ENCODE measurements at regions not wholly inside any gene's neighbourhood (a gene's known extent, or its start where the extent isn't known, plus 50 kb on each side); places are given as distances from the start of the nearest gene placed in this dataset.
"Not testable (repeated sequence)": the region's sequence is repeated elsewhere in the genome, so short reads cannot be mapped to it uniquely, and the experiment has no call there.

DNA sequence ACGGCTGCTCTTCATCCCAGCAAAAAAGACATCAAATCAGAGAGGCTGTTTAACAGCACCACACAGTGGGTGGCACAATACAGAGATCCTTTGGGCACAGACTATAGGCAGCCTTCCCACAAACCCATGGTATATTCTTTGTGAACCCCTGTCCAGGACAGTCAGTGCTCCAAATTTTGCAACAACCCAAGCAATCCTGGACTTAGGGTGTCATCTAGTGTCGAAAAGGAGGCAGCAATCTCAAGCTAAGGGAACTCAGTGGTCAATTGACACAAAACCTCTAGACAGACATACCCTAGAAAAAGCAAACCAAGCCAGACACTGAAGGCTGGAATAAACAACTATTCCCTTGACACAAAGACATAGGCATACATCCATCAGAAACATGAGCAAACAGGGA is 137.4 kb downstream of the BMP15 start:
- Mint-ChIP-seq H3K4me1 (no peaks in the 10 kb centered on the region), H3K36me3 (ENCODE audit: low read depth) (no peaks in the 10 kb centered on the region), H3K27ac (no peak overlapping the region), H3K27me3 (peaks cover 6% of the 10 kb centered on the region), H3K9me3 (no peaks in the 10 kb centered on the region), H3K4me3 (no peak overlapping the region)
- ATAC-seq, result no peak
- no peak for DNase-seq

DNA sequence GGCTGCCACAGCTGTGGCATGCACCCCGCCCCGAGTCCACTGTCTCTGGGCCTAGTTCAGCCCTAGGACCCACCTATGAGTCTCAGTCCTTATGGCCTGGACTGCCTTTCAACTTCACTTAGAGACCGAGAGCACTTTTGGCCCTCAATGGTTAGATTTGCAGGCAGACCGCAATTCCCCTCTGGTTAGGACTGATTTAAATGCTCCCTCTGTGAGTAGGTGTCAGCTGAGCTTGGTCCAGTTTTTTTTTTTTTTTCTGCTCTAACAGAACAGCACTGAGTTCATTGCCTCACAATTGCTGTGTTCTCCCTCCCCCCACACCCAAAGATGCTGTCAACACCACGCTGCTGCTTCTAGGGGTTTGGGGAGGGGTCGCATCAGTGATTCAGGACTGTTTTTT is 143.2 kb downstream of the BMP15 start:
- no peaks in the 10 kb centered on the region for H3K4me1 Mint-ChIP-seq
- no peaks in the 10 kb centered on the region for H3K27me3 Mint-ChIP-seq
- H3K4me3 Mint-ChIP-seq, result no peak overlapping the region
- ATAC-seq (no peak), DNase-seq (no peak)
- no peaks in the 10 kb centered on the region for H3K36me3 Mint-ChIP-seq (ENCODE audit: low read depth)
- no peaks in the 10 kb centered on the region for H3K9me3 Mint-ChIP-seq
- no peak overlapping the region for H3K27ac Mint-ChIP-seq

GRCh38 chrX:51098046-51098445 is 187.5 kb downstream of the BMP15 start:
- ATAC-seq, result no peak
- Mint-ChIP-seq H3K4me1 (no peaks in the 10 kb centered on the region), H3K9me3 (no peaks in the 10 kb centered on the region), H3K27me3 (no peaks in the 10 kb centered on the region), H3K27ac (no peak overlapping the region), H3K36me3 (ENCODE audit: low read depth) (no peaks in the 10 kb centered on the region), H3K4me3 (no peak overlapping the region)
- no peak for DNase-seq

DNA sequence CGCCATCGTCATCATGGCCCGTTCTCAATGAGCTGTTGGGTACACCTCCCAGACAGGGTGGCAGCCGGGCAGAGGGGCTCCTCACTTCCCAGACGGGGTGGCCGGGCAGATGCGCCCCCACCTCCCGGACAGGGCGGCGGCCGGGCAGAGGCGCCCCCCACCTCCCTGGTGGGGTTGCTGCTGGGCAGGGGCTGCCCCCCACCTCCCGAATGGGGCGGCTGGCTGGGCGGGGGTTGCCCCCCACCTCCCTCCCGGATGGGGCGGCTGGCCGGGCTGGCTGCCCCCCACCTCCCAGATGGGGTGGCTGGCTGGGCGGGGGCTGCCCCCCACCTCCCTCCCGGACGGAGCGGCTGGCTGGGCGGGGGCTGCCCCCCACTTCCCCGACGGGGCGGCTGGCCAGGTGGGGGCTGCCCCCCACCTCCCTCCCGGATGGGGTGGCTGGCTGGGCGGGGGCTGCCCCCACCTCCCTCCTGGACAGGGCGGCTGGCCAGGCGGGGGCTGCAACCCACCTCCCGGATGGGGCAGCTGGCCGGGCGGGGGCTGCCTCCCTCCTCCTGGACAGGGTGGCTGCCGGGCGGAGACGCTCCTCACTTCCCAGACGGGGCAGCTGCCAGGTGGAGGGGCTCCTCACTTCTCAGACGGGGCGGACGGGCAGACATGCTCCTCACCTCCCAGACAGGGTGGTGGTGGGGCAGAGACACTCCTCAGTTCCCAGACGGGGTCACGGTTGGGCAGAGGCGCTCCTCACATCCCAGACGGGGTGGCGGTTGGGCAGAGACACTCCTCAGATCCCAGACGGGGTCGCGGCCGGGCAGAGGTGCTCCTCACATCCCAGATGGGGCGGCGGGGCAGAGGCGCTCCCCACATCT is 208.8 kb downstream of the BMP15 start:
- ATAC-seq; DNase-seq; H3K4me1 Mint-ChIP-seq; H3K4me3 Mint-ChIP-seq; H3K36me3 Mint-ChIP-seq (ENCODE audit: low read depth); H3K9me3 Mint-ChIP-seq; H3K27me3 Mint-ChIP-seq; H3K27ac Mint-ChIP-seq: not testable (repeated sequence)

GRCh38 chrX:51125743-51126142 is 206.9 kb upstream of the NUDT10 start:
- not testable (repeated sequence) for DNase-seq; H3K4me3 Mint-ChIP-seq; ATAC-seq; H3K4me1 Mint-ChIP-seq; H3K27ac Mint-ChIP-seq; H3K36me3 Mint-ChIP-seq (ENCODE audit: low read depth); H3K9me3 Mint-ChIP-seq; H3K27me3 Mint-ChIP-seq

DNA sequence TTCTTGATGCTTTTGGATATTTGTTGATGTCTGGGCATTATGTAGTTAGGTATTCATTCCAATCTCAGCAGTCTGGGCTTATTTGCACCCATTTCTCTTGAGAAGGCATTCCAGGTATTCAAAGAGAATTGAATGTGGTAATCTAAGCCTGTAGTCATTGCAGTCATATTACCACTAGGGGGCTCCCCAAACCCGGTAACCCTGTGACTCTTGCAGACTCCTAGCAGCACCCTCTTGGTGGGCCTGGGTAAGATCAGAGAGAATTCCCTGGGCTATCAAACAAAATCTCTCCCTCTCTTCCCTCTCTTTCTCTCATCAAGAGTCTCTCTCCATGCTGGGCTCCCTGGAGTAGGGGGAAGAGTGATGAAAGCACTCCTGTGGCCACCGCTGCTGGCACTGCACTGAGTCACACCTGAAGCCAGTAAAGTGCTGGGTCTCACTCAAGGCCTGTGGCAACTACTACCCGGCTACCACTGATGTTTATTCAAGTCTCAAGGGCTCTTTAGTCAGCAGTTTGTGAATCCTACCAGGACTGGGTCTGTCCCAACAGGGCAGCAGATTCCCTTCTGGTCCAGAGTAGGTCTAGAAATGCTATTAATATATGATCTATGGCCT is 187.7 kb upstream of the NUDT10 start:
- peaks cover 9% of the 10 kb centered on the region for H3K27me3 Mint-ChIP-seq
- H3K4me1 Mint-ChIP-seq, result no peaks in the 10 kb centered on the region
- no peaks in the 10 kb centered on the region for H3K9me3 Mint-ChIP-seq
- H3K36me3 Mint-ChIP-seq (ENCODE audit: low read depth), result no peaks in the 10 kb centered on the region
- H3K27ac Mint-ChIP-seq, result no peak overlapping the region
- ATAC-seq (peak; percentile 61), DNase-seq (peak; percentile 15)
- H3K4me3 Mint-ChIP-seq, result no peak overlapping the region

DNA sequence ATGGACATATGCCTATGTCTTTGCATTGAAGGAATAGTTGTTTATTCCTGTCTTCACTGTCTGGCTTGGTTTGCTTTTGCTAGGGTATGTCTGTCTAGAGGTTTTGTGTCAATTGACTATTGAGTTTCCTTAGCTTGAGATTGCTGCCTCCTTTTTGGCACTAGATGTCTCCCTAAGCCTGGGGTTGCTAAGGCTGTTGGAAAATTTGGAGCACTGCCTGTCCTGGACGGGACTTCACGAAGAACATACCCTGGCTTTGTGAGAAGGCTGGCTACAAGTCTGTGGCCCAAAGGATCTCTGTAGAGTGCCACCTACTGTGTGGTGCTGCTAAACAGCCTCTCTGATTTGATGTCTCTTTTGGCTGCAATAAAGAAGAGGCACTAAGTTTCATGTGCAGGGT is 183.8 kb upstream of the NUDT10 start:
- Mint-ChIP-seq H3K9me3 (no peaks in the 10 kb centered on the region), H3K4me3 (no peak overlapping the region), H3K27ac (no peak overlapping the region), H3K4me1 (no peaks in the 10 kb centered on the region), H3K36me3 (ENCODE audit: low read depth) (no peaks in the 10 kb centered on the region), H3K27me3 (peaks cover 7% of the 10 kb centered on the region)
- no peak for ATAC-seq
- no peak for DNase-seq

- H3K4me1 Mint-ChIP-seq, result peaks cover 5% of the 10 kb centered on the region
- no peaks in the 10 kb centered on the region for H3K36me3 Mint-ChIP-seq (ENCODE audit: low read depth)
- no peak overlapping the region for H3K4me3 Mint-ChIP-seq
- H3K9me3 Mint-ChIP-seq, result no peaks in the 10 kb centered on the region
- DNase-seq (no peak), ATAC-seq (no peak)
- no peak overlapping the region for H3K27ac Mint-ChIP-seq
- H3K27me3 Mint-ChIP-seq, result peaks cover 4% of the 10 kb centered on the region
Observed at GRCh38 chrX:51151734-51152133, 180.9 kb upstream of the NUDT10 start.

GRCh38 chrX:51155157-51155556 is 177.5 kb upstream of the NUDT10 start:
- no peaks in the 10 kb centered on the region for H3K9me3 Mint-ChIP-seq
- ATAC-seq (peak; percentile 71), DNase-seq (no peak)
- no peaks in the 10 kb centered on the region for H3K36me3 Mint-ChIP-seq (ENCODE audit: low read depth)
- peaks cover 5% of the 10 kb centered on the region for H3K4me1 Mint-ChIP-seq
- H3K4me3 Mint-ChIP-seq, result no peak overlapping the region
- H3K27ac Mint-ChIP-seq, result no peak overlapping the region
- no peaks in the 10 kb centered on the region for H3K27me3 Mint-ChIP-seq

- H3K9me3 Mint-ChIP-seq, result no peaks in the 10 kb centered on the region
- no peak overlapping the region for H3K27ac Mint-ChIP-seq
- H3K4me3 Mint-ChIP-seq, result no peak overlapping the region
- no peak for DNase-seq
- ATAC-seq, result peak; percentile 63
- H3K27me3 Mint-ChIP-seq, result no peaks in the 10 kb centered on the region
- H3K4me1 Mint-ChIP-seq, result peaks cover 5% of the 10 kb centered on the region
- H3K36me3 Mint-ChIP-seq (ENCODE audit: low read depth), result no peaks in the 10 kb centered on the region
Observed at GRCh38 chrX:51155566-51155965, 177.1 kb upstream of the NUDT10 start.

DNA sequence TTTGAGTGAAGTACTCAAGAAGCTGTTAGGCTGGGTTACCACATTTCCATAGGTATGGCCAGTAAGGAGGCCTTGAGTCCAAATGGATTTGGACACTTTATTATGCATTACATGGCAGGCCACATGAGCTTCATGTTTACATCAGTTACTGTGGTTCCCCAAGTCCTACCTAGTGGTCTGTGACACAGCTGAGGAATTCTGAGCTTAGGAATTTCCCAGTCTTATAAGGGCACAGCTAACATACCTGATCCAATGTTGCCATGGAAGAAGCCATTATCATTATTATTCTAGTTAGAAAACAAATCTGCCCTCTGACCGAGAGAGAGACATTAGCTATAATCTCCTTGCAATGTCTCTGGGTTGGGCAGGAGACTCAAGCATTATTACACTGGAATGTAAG is 174.4 kb upstream of the NUDT10 start:
- Mint-ChIP-seq H3K27ac (no peak overlapping the region), H3K4me1 (peaks cover 5% of the 10 kb centered on the region)

DNA sequence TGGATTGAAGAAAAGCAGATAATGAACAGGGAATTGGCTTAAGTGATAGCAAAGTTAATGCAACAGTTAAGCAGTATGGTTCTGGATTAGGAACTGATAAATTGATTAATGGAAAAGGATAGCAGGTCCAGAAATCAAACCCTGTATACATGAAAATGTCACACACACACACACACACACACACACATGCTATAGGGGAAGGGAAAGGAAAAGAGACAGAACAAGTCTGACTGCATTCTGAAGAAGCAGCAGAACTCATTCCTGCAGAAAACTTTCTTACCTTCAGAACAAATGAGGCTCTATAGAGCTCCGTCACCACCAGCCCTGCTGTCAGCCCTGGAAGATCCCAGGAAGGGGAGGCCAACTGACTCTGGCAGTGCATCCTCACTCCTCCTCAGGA is 173.2 kb upstream of the NUDT10 start:
- H3K27ac Mint-ChIP-seq; H3K36me3 Mint-ChIP-seq (ENCODE audit: low read depth); DNase-seq; H3K9me3 Mint-ChIP-seq; H3K4me3 Mint-ChIP-seq; ATAC-seq; H3K27me3 Mint-ChIP-seq; H3K4me1 Mint-ChIP-seq: not testable (repeated sequence)

More for the DNA sequence above, 174.4 kb upstream of the NUDT10 start:
- no peaks in the 10 kb centered on the region for H3K36me3 Mint-ChIP-seq (ENCODE audit: low read depth)
- H3K27me3 Mint-ChIP-seq, result no peaks in the 10 kb centered on the region
- DNase-seq (no peak), ATAC-seq (no peak)
- H3K4me3 Mint-ChIP-seq, result no peak overlapping the region
- no peaks in the 10 kb centered on the region for H3K9me3 Mint-ChIP-seq

DNA sequence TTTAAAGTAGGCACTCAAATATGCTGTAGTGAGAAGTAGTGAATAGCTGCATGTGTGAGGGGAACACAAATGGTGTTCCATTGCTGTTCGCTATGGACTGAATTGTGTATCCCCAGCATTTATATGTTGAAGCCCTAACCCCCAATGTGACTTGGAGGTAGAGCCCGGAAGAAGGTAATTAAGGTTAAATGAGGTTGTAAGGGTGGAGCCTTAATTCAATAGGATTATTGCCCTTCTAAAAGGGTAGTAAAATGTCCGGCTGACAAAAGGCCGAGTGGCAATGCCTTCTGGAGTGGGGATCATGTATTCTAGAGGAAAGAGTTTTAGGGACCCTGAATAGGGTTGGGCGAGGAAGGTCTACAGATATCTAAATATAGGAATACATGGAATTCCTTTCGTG is 168.9 kb upstream of the NUDT10 start:
- ATAC-seq, result no peak
- Mint-ChIP-seq H3K27me3 (no peaks in the 10 kb centered on the region), H3K4me3 (no peak overlapping the region), H3K4me1 (no peaks in the 10 kb centered on the region), H3K27ac (no peak overlapping the region), H3K36me3 (ENCODE audit: low read depth) (no peaks in the 10 kb centered on the region), H3K9me3 (no peaks in the 10 kb centered on the region)
- DNase-seq, result no peak

- DNase-seq; H3K27me3 Mint-ChIP-seq; H3K4me1 Mint-ChIP-seq; H3K36me3 Mint-ChIP-seq (ENCODE audit: low read depth); H3K9me3 Mint-ChIP-seq; H3K4me3 Mint-ChIP-seq; H3K27ac Mint-ChIP-seq: not testable (repeated sequence)
- peak; percentile 24 for ATAC-seq
Observed at GRCh38 chrX:51178356-51178900, 154.2 kb upstream of the NUDT10 start.

DNA sequence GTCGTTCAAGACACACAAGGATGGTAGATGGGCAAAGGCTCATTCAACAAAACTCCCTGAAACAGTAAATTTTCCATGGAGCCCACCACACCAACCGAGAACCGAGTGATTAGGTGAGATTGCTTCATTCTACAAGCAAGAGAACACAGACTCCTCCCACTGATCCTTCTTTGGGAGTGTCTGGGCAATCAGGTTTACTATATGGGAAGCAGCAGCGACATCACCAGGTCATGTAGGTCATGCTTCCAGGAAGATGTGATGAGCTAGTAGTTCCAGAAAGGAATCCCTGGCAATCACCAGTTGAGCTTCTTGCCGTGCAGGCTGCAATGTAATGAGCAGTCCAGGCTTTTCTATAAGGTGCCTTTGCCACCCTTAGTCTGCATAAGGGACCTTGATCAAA is 152.8 kb upstream of the NUDT10 start:
- H3K9me3 Mint-ChIP-seq; H3K4me3 Mint-ChIP-seq; ATAC-seq; DNase-seq; H3K27me3 Mint-ChIP-seq; H3K27ac Mint-ChIP-seq; H3K4me1 Mint-ChIP-seq; H3K36me3 Mint-ChIP-seq (ENCODE audit: low read depth): not testable (repeated sequence)
